ENCODE measurements at regions not wholly inside any gene's neighbourhood (a gene's known extent, or its start where the extent isn't known, plus 50 kb on each side); places are given as distances from the start of the nearest gene placed in this dataset.
A peak's percentile ranks its signal among the peaks of the same experiment; 100 is the strongest.
"Not testable (repeated sequence)": the region's sequence is repeated elsewhere in the genome, so short reads cannot be mapped to it uniquely, and the experiment has no call there.

DNA sequence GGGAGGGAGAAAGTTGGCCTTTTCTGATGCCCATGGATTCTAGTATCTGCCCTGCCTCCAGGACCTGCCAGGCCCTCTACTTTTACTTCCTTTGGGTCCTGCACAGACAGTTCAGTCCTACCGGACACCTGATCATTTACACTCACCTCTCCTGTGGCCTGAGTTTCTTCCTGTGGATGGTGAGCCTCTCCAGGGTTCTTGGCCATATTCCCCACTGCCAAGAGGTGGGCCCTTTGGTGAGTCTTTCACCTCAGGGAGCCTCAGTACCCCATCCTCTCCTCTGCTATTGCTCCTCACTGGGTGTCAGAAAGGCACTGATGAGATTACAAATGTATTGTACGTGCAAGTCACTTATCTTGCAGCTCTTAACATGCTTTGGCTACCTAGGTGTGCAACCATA is 81.4 kb upstream of the ETV3 start:
- H3K36me3 Mint-ChIP-seq, result peaks cover 0 to 4% (median 1%) of the 10 kb centered on the region in 3 donors
- no peaks in the 10 kb centered on the region for H3K4me1 Mint-ChIP-seq
- no peak overlapping the region for H3K27ac ChIP-seq (ENCODE audit: low read depth, low read length)
- no peak overlapping the region for H3K4me3 Mint-ChIP-seq
- no peaks in the 10 kb centered on the region for H3K4me1 ChIP-seq (ENCODE audit: insufficient read depth, low read length)
- ChIA-PET CTCF (no interaction called here), POLR2A (no interaction called here)
- no peak for DNase-seq
- H3K27ac Mint-ChIP-seq, result peak overlapping the region in 1 of 8 donors; percentile 30
- no peak overlapping the region for H3K4me3 ChIP-seq (ENCODE audit: low read length)
- no peaks in the 10 kb centered on the region for H3K27me3 ChIP-seq (ENCODE audit: insufficient read depth, low read length, poor library complexity, severe bottlenecking)
- peaks cover 3 to 9% (median 7%) of the 10 kb centered on the region in 5 donors for H3K9me3 Mint-ChIP-seq
- H3K36me3 ChIP-seq (ENCODE audit: insufficient read depth, low read length), result no peaks in the 10 kb centered on the region
- H3K9me3 ChIP-seq (ENCODE audit: low read length), result no peaks in the 10 kb centered on the region
- peaks cover 16 to 66% of the 10 kb centered on the region in 2 donors for H3K27me3 Mint-ChIP-seq

DNA sequence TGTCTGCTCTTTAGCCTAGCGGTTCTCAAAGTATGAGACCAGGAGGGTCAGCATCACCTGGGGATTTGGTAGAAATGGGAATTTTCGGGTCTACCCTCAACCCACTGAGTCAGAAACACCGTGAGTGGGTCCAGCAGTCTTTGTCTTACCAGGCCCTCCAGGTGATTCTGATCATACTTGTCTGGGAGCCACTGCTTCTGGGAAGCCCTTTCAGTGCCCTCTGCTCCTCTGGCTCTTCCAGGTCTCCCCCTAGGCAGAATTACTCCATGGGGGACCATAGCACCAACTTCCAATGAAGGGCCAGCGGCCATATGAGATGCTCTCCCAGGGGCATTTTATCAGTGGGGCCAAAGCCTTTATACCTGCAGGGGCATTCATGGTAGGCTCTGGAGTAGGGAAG is 81.0 kb upstream of the ETV3 start:
- H3K27me3 Mint-ChIP-seq, result peaks cover 14 to 66% of the 10 kb centered on the region in 2 donors
- no peaks in the 10 kb centered on the region for H3K36me3 ChIP-seq (ENCODE audit: insufficient read depth, low read length)
- H3K4me1 ChIP-seq (ENCODE audit: insufficient read depth, low read length), result no peaks in the 10 kb centered on the region
- no peak overlapping the region for H3K27ac ChIP-seq (ENCODE audit: low read depth, low read length)
- ChIA-PET POLR2A (no interaction called here), CTCF (no interaction called here)
- no peaks in the 10 kb centered on the region for H3K4me1 Mint-ChIP-seq
- no peak overlapping the region for H3K4me3 Mint-ChIP-seq
- peaks cover 6 to 12% (median 10%) of the 10 kb centered on the region in 5 donors for H3K9me3 Mint-ChIP-seq
- no peaks in the 10 kb centered on the region for H3K27me3 ChIP-seq (ENCODE audit: insufficient read depth, low read length, poor library complexity, severe bottlenecking)
- no peak for DNase-seq
- H3K36me3 Mint-ChIP-seq, result peaks cover 0 to 6% (median 1%) of the 10 kb centered on the region in 3 donors
- H3K9me3 ChIP-seq (ENCODE audit: low read length), result no peaks in the 10 kb centered on the region
- peak overlapping the region in 1 of 8 donors; percentile 30 for H3K27ac Mint-ChIP-seq
- H3K4me3 ChIP-seq (ENCODE audit: low read length), result no peak overlapping the region

DNA sequence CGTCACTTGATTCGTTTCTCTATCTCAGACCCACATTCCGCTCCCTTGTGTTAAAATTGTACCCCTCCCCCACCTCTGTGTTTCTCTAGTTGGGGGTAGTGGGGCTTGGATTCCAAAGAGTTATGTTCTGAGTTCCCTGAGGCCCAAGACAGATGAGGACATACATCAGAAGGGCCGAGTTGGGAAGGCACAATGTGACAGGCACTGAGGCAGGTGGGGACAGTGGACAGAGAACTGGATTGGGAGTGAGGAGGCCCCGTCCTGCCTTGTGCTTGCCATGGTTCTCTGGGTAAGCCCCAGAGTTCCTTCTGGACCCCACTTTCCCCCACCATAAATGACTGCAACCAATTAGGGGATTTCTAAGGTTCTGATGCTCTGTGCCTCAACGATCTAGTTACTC is 80.5 kb upstream of the ETV3 start:
- no peak overlapping the region for H3K27ac ChIP-seq (ENCODE audit: low read depth, low read length)
- H3K4me3 ChIP-seq (ENCODE audit: low read length), result no peak overlapping the region
- no peaks in the 10 kb centered on the region for H3K4me1 Mint-ChIP-seq
- H3K4me1 ChIP-seq (ENCODE audit: insufficient read depth, low read length), result no peaks in the 10 kb centered on the region
- ChIA-PET CTCF (no interaction called here), POLR2A (no interaction called here)
- no peaks in the 10 kb centered on the region for H3K9me3 ChIP-seq (ENCODE audit: low read length)
- no peak overlapping the region for H3K27ac Mint-ChIP-seq
- H3K4me3 Mint-ChIP-seq, result no peak overlapping the region
- H3K27me3 Mint-ChIP-seq, result peaks cover 16 to 66% of the 10 kb centered on the region in 2 donors
- H3K9me3 Mint-ChIP-seq, result peaks cover 10 to 16% (median 14%) of the 10 kb centered on the region in 5 donors
- H3K36me3 Mint-ChIP-seq, result peaks cover 0 to 6% (median under 1%) of the 10 kb centered on the region in 3 donors
- no peak for DNase-seq
- H3K36me3 ChIP-seq (ENCODE audit: insufficient read depth, low read length), result no peaks in the 10 kb centered on the region
- H3K27me3 ChIP-seq (ENCODE audit: insufficient read depth, low read length, poor library complexity, severe bottlenecking), result no peaks in the 10 kb centered on the region

DNA sequence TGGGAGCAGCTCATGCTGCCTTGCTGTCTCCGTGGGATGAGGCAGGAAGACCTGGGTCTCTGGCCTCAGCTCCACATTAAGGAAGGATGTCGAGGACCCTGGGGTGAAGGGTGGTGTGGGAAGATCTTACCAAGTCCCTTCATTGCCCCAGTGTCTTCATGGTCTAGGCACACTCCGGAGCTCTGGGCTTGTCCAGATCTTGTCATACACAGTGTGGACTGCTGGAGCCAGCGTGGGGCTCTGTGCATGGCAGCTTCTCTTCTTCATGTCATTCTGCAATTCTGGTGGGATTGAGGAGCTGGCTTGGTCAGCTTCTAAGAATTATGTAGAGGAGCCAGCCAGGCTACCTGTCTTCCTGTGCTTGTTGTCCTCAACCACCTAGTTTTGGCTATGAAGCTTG is 79.3 kb upstream of the ETV3 start:
- Histone ChIP-seq H3K27me3 (ENCODE audit: insufficient read depth, low read length, poor library complexity, severe bottlenecking) (no peaks in the 10 kb centered on the region), H3K36me3 (ENCODE audit: insufficient read depth, low read length) (no peaks in the 10 kb centered on the region), H3K4me3 (ENCODE audit: low read length) (no peak overlapping the region), H3K27ac (ENCODE audit: low read depth, low read length) (no peak overlapping the region), H3K9me3 (ENCODE audit: low read length) (no peaks in the 10 kb centered on the region), H3K4me1 (ENCODE audit: insufficient read depth, low read length) (no peaks in the 10 kb centered on the region)
- Mint-ChIP-seq H3K4me1 (no peaks in the 10 kb centered on the region), H3K36me3 (peaks cover 0 to 6% (median 0%) of the 10 kb centered on the region in 3 donors), H3K4me3 (no peak overlapping the region), H3K27me3 (peaks cover 25 to 68% of the 10 kb centered on the region in 2 donors), H3K27ac (no peak overlapping the region), H3K9me3 (peaks cover 22 to 27% (median 25%) of the 10 kb centered on the region in 5 donors)
- no peak for DNase-seq
- ChIA-PET CTCF (no interaction called here), POLR2A (no interaction called here)

DNA sequence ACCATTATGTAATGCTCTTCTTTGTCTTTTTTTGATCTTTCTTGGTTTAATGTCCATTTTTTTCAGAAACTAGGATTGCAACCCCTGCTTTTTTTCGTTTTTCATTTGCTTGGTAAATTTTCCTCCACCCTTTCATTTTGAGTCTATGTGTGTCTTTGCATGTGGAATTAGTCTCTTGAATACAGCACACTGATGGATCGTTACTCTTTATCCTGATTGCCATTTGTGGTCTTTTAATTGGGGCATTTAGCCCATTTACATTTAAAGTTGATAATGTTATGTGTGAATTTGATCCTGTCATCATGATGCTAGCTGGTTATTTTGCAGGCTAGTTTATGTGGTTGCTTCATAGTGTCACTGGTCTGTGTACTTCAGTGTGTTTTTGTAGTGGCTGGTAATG is 75.6 kb upstream of the ETV3 start:
- H3K36me3 ChIP-seq (ENCODE audit: insufficient read depth, low read length), result no peaks in the 10 kb centered on the region
- H3K9me3 ChIP-seq (ENCODE audit: low read length), result no peaks in the 10 kb centered on the region
- no peak overlapping the region for H3K4me3 ChIP-seq (ENCODE audit: low read length)
- DNase-seq, result no peak
- Mint-ChIP-seq H3K27me3 (peaks cover 32 to 59% of the 10 kb centered on the region in 2 donors), H3K4me3 (no peak overlapping the region), H3K36me3 (peaks cover 0 to 6% (median 0%) of the 10 kb centered on the region in 3 donors), H3K4me1 (no peaks in the 10 kb centered on the region), H3K27ac (no peak overlapping the region), H3K9me3 (peaks cover 23 to 35% (median 28%) of the 10 kb centered on the region in 5 donors)
- CTCF ChIA-PET, result no interaction called here
- no peaks in the 10 kb centered on the region for H3K4me1 ChIP-seq (ENCODE audit: insufficient read depth, low read length)
- POLR2A ChIA-PET, result no interaction called here
- no peak overlapping the region for H3K27ac ChIP-seq (ENCODE audit: low read depth, low read length)
- no peaks in the 10 kb centered on the region for H3K27me3 ChIP-seq (ENCODE audit: insufficient read depth, low read length, poor library complexity, severe bottlenecking)

DNA sequence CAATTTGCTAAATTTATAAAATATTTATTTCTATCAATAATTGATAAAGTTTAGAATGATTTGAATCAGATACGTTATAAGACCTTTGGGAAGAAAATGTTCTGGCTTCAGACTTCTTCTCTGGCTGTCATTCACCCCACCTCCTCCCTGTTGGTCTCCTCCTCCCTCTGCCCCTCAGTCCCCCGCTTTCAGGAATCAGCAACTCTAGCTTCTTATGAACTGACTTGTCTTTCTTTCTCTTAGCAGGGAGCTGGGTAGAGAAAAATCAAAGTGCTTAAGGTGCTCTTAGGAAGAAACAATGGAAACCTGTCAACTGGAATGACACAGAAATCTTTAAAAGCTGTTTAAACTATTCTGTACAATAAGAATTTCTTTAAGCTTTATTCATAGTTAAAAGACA is 71.3 kb upstream of the ETV3 start:
- Mint-ChIP-seq H3K4me3 (no peak overlapping the region), H3K9me3 (peaks cover 19 to 27% (median 21%) of the 10 kb centered on the region in 5 donors), H3K27me3 (peaks cover 32 to 47% of the 10 kb centered on the region in 2 donors), H3K4me1 (no peaks in the 10 kb centered on the region), H3K36me3 (peaks cover 0 to 1% (median 0%) of the 10 kb centered on the region in 3 donors), H3K27ac (no peak overlapping the region)
- Histone ChIP-seq H3K4me1 (ENCODE audit: insufficient read depth, low read length) (no peaks in the 10 kb centered on the region), H3K27ac (ENCODE audit: low read depth, low read length) (no peak overlapping the region), H3K36me3 (ENCODE audit: insufficient read depth, low read length) (no peaks in the 10 kb centered on the region), H3K27me3 (ENCODE audit: insufficient read depth, low read length, poor library complexity, severe bottlenecking) (no peaks in the 10 kb centered on the region), H3K9me3 (ENCODE audit: low read length) (no peaks in the 10 kb centered on the region), H3K4me3 (ENCODE audit: low read length) (no peak overlapping the region)
- ChIA-PET POLR2A (no interaction called here), CTCF (no interaction called here)
- no peak for DNase-seq

DNA sequence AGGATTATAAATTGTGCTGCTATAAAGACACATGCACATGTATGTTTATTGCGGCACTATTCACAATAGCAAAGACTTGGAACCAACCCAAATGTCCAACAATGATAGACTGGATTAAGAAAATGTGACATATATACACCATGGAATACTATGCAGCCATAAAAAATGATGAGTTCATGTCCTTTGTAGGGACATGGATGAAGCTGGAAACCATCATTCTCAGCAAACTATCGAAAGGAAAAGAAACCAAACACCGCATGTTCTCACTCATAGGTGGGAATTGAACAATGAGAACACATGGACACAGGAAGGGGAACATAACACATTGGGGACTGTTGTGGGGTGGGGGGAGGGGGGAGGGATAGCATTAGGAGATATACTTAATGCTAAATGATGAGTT is 67.8 kb upstream of the ETV3 start:
- H3K9me3 Mint-ChIP-seq; H3K4me1 ChIP-seq (ENCODE audit: insufficient read depth, low read length); CTCF ChIA-PET; H3K9me3 ChIP-seq (ENCODE audit: low read length); H3K27ac Mint-ChIP-seq; H3K4me3 Mint-ChIP-seq; H3K36me3 ChIP-seq (ENCODE audit: insufficient read depth, low read length); POLR2A ChIA-PET; H3K27ac ChIP-seq (ENCODE audit: low read depth, low read length); H3K27me3 ChIP-seq (ENCODE audit: insufficient read depth, low read length, poor library complexity, severe bottlenecking); H3K4me3 ChIP-seq (ENCODE audit: low read length); H3K36me3 Mint-ChIP-seq; DNase-seq; H3K4me1 Mint-ChIP-seq: not testable (repeated sequence)
- H3K27me3 Mint-ChIP-seq, result peaks cover 14 to 52% of the 10 kb centered on the region in 2 donors

DNA sequence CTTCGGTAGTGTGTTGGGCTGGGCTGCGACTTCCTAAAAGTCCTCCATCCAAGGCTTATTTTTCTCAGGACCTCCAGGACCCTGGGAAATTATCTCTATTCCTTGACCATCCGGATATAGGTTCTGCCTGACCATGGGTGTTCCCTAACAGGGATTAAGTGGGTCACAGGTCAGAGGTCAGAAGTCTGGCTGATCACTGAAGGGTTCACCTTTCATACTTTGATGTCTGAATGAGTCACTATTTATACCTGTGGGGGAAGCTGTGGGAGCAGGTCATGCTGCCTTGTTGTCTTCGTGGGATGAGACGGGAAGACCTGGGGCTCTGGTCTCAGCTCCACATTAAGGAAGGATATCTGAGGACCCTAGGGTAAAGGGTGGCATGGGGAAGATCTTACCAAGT is 65.0 kb upstream of the ETV3 start:
- no peaks in the 10 kb centered on the region for H3K27me3 ChIP-seq (ENCODE audit: insufficient read depth, low read length, poor library complexity, severe bottlenecking)
- Mint-ChIP-seq H3K4me3 (no peak overlapping the region), H3K4me1 (no peaks in the 10 kb centered on the region), H3K27ac (no peak overlapping the region), H3K36me3 (no peaks in the 10 kb centered on the region), H3K27me3 (peaks cover 9 to 50% of the 10 kb centered on the region in 2 donors), H3K9me3 (no peaks in the 10 kb centered on the region)
- no peak overlapping the region for H3K27ac ChIP-seq (ENCODE audit: low read depth, low read length)
- no peak for DNase-seq
- no peaks in the 10 kb centered on the region for H3K9me3 ChIP-seq (ENCODE audit: low read length)
- H3K4me1 ChIP-seq (ENCODE audit: insufficient read depth, low read length), result no peaks in the 10 kb centered on the region
- no peak overlapping the region for H3K4me3 ChIP-seq (ENCODE audit: low read length)
- POLR2A ChIA-PET, result no interaction called here
- CTCF ChIA-PET, result no interaction called here
- H3K36me3 ChIP-seq (ENCODE audit: insufficient read depth, low read length), result no peaks in the 10 kb centered on the region

DNA sequence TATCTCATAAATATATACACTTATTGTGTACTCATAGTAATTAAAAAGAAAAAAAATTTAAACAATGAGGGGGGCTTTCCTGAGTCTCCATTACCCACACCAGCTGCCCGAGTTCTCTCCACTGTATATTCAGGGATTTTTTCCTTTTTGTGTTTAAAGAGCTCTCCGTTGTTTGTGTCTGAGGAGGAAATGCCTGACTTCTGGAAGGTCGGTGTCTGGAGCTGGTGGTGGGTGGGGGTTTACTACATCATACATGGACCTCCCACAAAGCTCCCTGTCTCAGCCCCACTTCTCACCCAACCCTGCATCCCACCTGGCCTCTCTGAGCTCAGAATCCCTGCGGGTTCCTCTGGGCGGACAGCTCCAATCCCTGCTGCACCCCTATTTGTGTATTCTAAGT is 64.1 kb upstream of the ETV3 start:
- Mint-ChIP-seq H3K27ac (no peak overlapping the region), H3K27me3 (peaks cover 8 to 50% of the 10 kb centered on the region in 2 donors), H3K4me1 (no peaks in the 10 kb centered on the region), H3K4me3 (no peak overlapping the region), H3K9me3 (no peaks in the 10 kb centered on the region), H3K36me3 (no peaks in the 10 kb centered on the region)
- no peaks in the 10 kb centered on the region for H3K27me3 ChIP-seq (ENCODE audit: insufficient read depth, low read length, poor library complexity, severe bottlenecking)
- H3K9me3 ChIP-seq (ENCODE audit: low read length), result no peaks in the 10 kb centered on the region
- no peak overlapping the region for H3K27ac ChIP-seq (ENCODE audit: low read depth, low read length)
- no peaks in the 10 kb centered on the region for H3K4me1 ChIP-seq (ENCODE audit: insufficient read depth, low read length)
- no peak overlapping the region for H3K4me3 ChIP-seq (ENCODE audit: low read length)
- ChIA-PET POLR2A (no interaction called here), CTCF (no interaction called here)
- no peak for DNase-seq
- H3K36me3 ChIP-seq (ENCODE audit: insufficient read depth, low read length), result no peaks in the 10 kb centered on the region

Data from CD8-positive, alpha-beta memory T cell (primary cell).